Testis (tissue), 2 donors: ENCODE measurements at regions not wholly inside any gene's neighbourhood (a gene's known extent, or its start where the extent isn't known, plus 50 kb on each side); places are given as distances from the start of the nearest gene placed in this dataset.

ENCODE experiments used
- DNase-seq: peaks from one replicate; pipeline ENCODE4 v3.0.0-alpha.2; 2019
- H3K27ac ChIP-seq, 2 donors: fragments of 200-600 bp; sonication (generic); one replicate each; pipeline ENCODE4 v1.5.1; 2019
- H3K27me3 ChIP-seq: fragments of 200-600 bp; sonication (generic); one replicate; pipeline ENCODE4 v1.5.1; 2019
- H3K36me3 ChIP-seq: fragments of 200-600 bp; sonication (generic); one replicate; pipeline ENCODE4 v1.5.1; 2017; ENCODE audit warnings: low read depth; ENCODE audit errors: missing control alignments
- H3K4me1 ChIP-seq: fragments of 200-600 bp; sonication (generic); one replicate; pipeline ENCODE4 v1.5.1; 2019
- H3K4me3 ChIP-seq, 2 donors: fragments of 200-600 bp; sonication (generic); one replicate each; pipeline ENCODE4 v1.5.1; 2017 to 2019
- H3K9me3 ChIP-seq: fragments of 200-600 bp; sonication (generic); one replicate; pipeline ENCODE4 v1.5.1; 2017
- POLR2A ChIP-seq: fragments of 450-650 bp; IDR thresholded peaks from one replicate; pipeline ENCODE4 v1.6.1; 2017; ENCODE audit warnings: antibody characterized with exemption, mild to moderate bottlenecking, moderate library complexity
- WGBS, 2 donors: methylation state at CpG; one replicate each; pipeline ENCODE4 v1.1.5; 2018; 5-methylcytosine and 5-hydroxymethylcytosine counted together
- intact Hi-C: fragments of 100-400 bp; cut with DNase I; formaldehyde crosslinking; loops from one replicate; pipeline ENCODE4 v1.15.1; 2023; ENCODE audit warnings: low total_unique reads
- TF ChIP-seq, protein P1 (sequence below), 3 experiments: fragments of 450-650 bp in 2 of 3; fragments of 200-600 bp in 1 of 3; sonication (generic) in 1 of 3; IDR thresholded peaks; one replicate each; pipeline ENCODE4 v1.5.1; 2016 to 2019; ENCODE audit warnings: antibody characterized with exemption in 3 of 3, mild to moderate bottlenecking in 2 of 3, moderate library complexity in 1 of 3

- intact Hi-C loops: no loop called here
- no peak for TF ChIP-seq POLR2A
- TF ChIP-seq, protein P1, sequence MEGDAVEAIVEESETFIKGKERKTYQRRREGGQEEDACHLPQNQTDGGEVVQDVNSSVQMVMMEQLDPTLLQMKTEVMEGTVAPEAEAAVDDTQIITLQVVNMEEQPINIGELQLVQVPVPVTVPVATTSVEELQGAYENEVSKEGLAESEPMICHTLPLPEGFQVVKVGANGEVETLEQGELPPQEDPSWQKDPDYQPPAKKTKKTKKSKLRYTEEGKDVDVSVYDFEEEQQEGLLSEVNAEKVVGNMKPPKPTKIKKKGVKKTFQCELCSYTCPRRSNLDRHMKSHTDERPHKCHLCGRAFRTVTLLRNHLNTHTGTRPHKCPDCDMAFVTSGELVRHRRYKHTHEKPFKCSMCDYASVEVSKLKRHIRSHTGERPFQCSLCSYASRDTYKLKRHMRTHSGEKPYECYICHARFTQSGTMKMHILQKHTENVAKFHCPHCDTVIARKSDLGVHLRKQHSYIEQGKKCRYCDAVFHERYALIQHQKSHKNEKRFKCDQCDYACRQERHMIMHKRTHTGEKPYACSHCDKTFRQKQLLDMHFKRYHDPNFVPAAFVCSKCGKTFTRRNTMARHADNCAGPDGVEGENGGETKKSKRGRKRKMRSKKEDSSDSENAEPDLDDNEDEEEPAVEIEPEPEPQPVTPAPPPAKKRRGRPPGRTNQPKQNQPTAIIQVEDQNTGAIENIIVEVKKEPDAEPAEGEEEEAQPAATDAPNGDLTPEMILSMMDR (IDR thresholded peaks at IDR 0.05): no peak
- Histone ChIP-seq H3K4me1 (peaks cover 15% of the 10 kb centered on the region), H3K27ac (no peak overlapping the region), H3K36me3 (no peaks in the 10 kb centered on the region), H3K4me3 (no peak overlapping the region), H3K27me3 (no peaks in the 10 kb centered on the region), H3K9me3 (no peaks in the 10 kb centered on the region)
- DNase-seq: no peak
- 84 to 93% methylated on average over 3 of the region's 3 CpGs for WGBS, 2 donors
Measured at GRCh38 chr4:104740161-104740560, 245.5 kb upstream of the CXXC4 start.

DNA sequence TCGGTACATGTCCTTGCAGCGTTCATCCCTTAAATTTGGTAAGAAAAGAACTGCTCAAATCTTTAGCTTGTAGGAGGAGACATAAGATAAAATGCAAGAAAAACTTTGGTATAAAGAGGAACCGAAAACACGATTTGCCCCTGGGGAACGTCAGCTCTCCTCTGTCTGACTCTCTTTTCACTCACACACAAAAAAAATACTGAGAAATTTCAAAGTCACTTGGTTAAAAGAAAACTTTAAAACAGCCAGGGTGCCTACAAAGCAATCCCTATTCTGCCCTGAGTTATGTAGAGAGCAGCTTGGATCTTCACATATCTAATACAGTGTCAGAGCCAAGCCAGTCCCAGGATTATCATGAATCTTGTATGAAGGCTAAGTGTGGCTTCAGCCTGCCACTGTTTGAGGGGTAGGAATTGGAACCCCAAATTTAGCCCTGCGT, 248.5 kb upstream of the CXXC4 start:
- no peaks in the 10 kb centered on the region for H3K27me3 ChIP-seq
- no peaks in the 10 kb centered on the region for H3K9me3 ChIP-seq
- TF ChIP-seq, protein P1 (IDR thresholded peaks at IDR 0.05): no peak
- TF ChIP-seq POLR2A: no peak
- DNase-seq: no peak
- WGBS, 2 donors: 54 to 58% methylated on average over 6 of the region's 6 CpGs
- H3K4me3 ChIP-seq: no peak overlapping the region
- peaks cover 3% of the 10 kb centered on the region for H3K4me1 ChIP-seq
- H3K36me3 ChIP-seq: no peaks in the 10 kb centered on the region
- intact Hi-C loops: no loop called here
- H3K27ac ChIP-seq: no peak overlapping the region

- TF ChIP-seq, protein P1 (IDR thresholded peaks at IDR 0.05): no peak
- TF ChIP-seq POLR2A: no peak
- peaks cover 3% of the 10 kb centered on the region for H3K4me1 ChIP-seq
- no peak overlapping the region for H3K4me3 ChIP-seq
- no peak overlapping the region for H3K27ac ChIP-seq
- 39 to 53% methylated on average over 1 of the region's 1 CpG for WGBS, 2 donors
- intact Hi-C loops: no loop called here
- no peaks in the 10 kb centered on the region for H3K36me3 ChIP-seq
- H3K27me3 ChIP-seq: no peaks in the 10 kb centered on the region
- no peaks in the 10 kb centered on the region for H3K9me3 ChIP-seq
- no peak for DNase-seq
Measured at GRCh38 chr4:104747635-104748034, 252.9 kb upstream of the CXXC4 start.

DNA sequence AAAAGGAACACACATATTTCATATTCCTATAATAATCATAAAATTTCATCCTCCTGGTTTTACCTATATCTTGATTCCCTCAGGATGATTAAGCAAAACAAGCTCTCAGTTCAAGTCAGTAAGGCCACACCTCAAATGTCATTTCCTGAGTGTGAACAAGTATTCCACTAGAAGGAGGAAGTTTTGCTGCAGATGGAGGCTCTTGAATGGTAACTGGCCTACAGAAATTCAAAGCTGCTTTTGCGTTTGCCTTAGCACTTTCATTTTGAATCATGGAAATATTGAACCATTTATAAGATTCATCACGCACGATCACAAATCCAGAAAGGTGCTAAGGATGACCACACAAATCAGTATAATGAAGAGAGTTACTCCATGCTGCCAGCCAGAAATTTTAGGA, 254.4 kb upstream of the CXXC4 start:
- H3K36me3 ChIP-seq: no peaks in the 10 kb centered on the region
- intact Hi-C loops: no loop called here
- H3K27me3 ChIP-seq: no peaks in the 10 kb centered on the region
- no peaks in the 10 kb centered on the region for H3K9me3 ChIP-seq
- no peak overlapping the region for H3K27ac ChIP-seq
- H3K4me1 ChIP-seq: no peaks in the 10 kb centered on the region
- 74 to 83% methylated on average over 3 of the region's 3 CpGs for WGBS, 2 donors
- no peak for DNase-seq
- H3K4me3 ChIP-seq: no peak overlapping the region
- no peak for TF ChIP-seq POLR2A
- TF ChIP-seq, protein P1 (IDR thresholded peaks at IDR 0.05): no peak

- intact Hi-C loops: no loop called here
- H3K27ac ChIP-seq: no peak overlapping the region
- no peaks in the 10 kb centered on the region for H3K36me3 ChIP-seq
- no peak for TF ChIP-seq POLR2A
- TF ChIP-seq, protein P1 (IDR thresholded peaks at IDR 0.05): no peak
- no peaks in the 10 kb centered on the region for H3K27me3 ChIP-seq
- 88% methylated on average over 2 of the region's 2 CpGs for WGBS, 2 donors
- H3K9me3 ChIP-seq: no peaks in the 10 kb centered on the region
- H3K4me1 ChIP-seq: no peaks in the 10 kb centered on the region
- DNase-seq: no peak
- H3K4me3 ChIP-seq: no peak overlapping the region
Measured at GRCh38 chr4:104750008-104750407, 255.3 kb upstream of the CXXC4 start.
